SK-N-SH (cell line): ENCODE measurements at regions not wholly inside any gene's neighbourhood (a gene's known extent, or its start where the extent isn't known, plus 50 kb on each side); places are given as distances from the start of the nearest gene placed in this dataset.

Source experiments
- CTCF ChIP-seq: fragments of 200-600 bp; sonication (generic); IDR thresholded peaks from 2 replicates; pipeline ENCODE4 v1.6.1; 2017; ENCODE audit warnings: antibody characterized with exemption, mild to moderate bottlenecking, moderate library complexity
- EZH2phosphoT487 ChIP-seq: fragments of 200-600 bp; sonication (generic); IDR thresholded peaks from 2 replicates; pipeline ENCODE4 v1.6.1; 2017; ENCODE audit warnings: low read depth, mixed run types, mild to moderate bottlenecking, antibody characterized with exemption, moderate library complexity, borderline replicate concordance
- JUND ChIP-seq: IDR thresholded peaks from 2 replicates; pipeline ENCODE4 v1.4.0; 2012
- PBX3 ChIP-seq: IDR thresholded peaks from 2 replicates; pipeline ENCODE4; 2012

GRCh38 chr12:83807871-83808270 lies 1104.7 kb downstream of the SLC6A15 start:
- TF ChIP-seq JUND (no peak), PBX3 (no peak), CTCF (no peak), EZH2phosphoT487 (no peak)
